SK-N-SH treated with all-trans-retinoic acid at 6 μM for 48 hours (cell line): ENCODE measurements at regions not wholly inside any gene's neighbourhood (a gene's known extent, or its start where the extent isn't known, plus 50 kb on each side); places are given as distances from the start of the nearest gene placed in this dataset.

Source experiments
- ARNTL ChIP-seq: fragments of 450-650 bp; formaldehyde crosslinking; IDR thresholded peaks from 2 replicates; pipeline ENCODE4 v1.5.0; 2020; ENCODE audit warnings: low read depth, mild to moderate bottlenecking, moderate library complexity, borderline replicate concordance
- ESRRG ChIP-seq: fragments of 250-450 bp; sonication (Bioruptor Pico); IDR thresholded peaks from 2 replicates; pipeline ENCODE4 v1.6.1; 2021; ENCODE audit warnings: mild to moderate bottlenecking
- ISL1 ChIP-seq: fragments of 250-450 bp; sonication (Bioruptor Pico); IDR thresholded peaks from 2 replicates; pipeline ENCODE4 v2.1.2; 2022; ENCODE audit warnings: mild to moderate bottlenecking, moderate library complexity
- PATZ1 ChIP-seq: fragments of 250-450 bp; sonication (Bioruptor Pico); IDR thresholded peaks from 2 replicates; pipeline ENCODE4 v1.8.0; 2020; ENCODE audit warnings: mild to moderate bottlenecking, moderate library complexity, borderline replicate concordance
- PPARA ChIP-seq: fragments of 250-450 bp; sonication (Bioruptor Pico); IDR thresholded peaks from 2 replicates; pipeline ENCODE4 v1.5.0; 2020; ENCODE audit warnings: mild to moderate bottlenecking, borderline replicate concordance
- SNAI2 ChIP-seq: fragments of 250-450 bp; sonication (Bioruptor Pico); IDR thresholded peaks from 2 replicates; pipeline ENCODE4 v1.5.0; 2020; ENCODE audit warnings: mild to moderate bottlenecking, moderate library complexity
- ZFP3 ChIP-seq: fragments of 250-450 bp; sonication (Bioruptor Pico); IDR thresholded peaks from 2 replicates; pipeline ENCODE4 v1.5.0; 2020; ENCODE audit warnings: mild to moderate bottlenecking, moderate library complexity
- ZNF565 ChIP-seq: fragments of 450-650 bp; formaldehyde crosslinking; conservative IDR thresholded peaks from 2 replicates; pipeline ENCODE4 v1.5.0; 2020; ENCODE audit warnings: low read depth, mild to moderate bottlenecking, moderate library complexity
- ZNF70 ChIP-seq: fragments of 450-650 bp; formaldehyde crosslinking; IDR thresholded peaks from 2 replicates; pipeline ENCODE4 v1.5.0; 2020; ENCODE audit warnings: mild to moderate bottlenecking, moderate library complexity
- ZNF8 ChIP-seq: fragments of 450-650 bp; formaldehyde crosslinking; IDR thresholded peaks from 2 replicates; pipeline ENCODE4 v1.5.0; 2020; ENCODE audit warnings: mild to moderate bottlenecking, moderate library complexity
- TF ChIP-seq, protein P1 (sequence below): fragments of 250-450 bp; sonication (Bioruptor Pico); IDR thresholded peaks from 2 replicates; pipeline ENCODE4 v1.5.1; 2020; ENCODE audit warnings: low read depth, mild to moderate bottlenecking, moderate library complexity
- TF ChIP-seq, protein P2 (sequence below): fragments of 250-450 bp; sonication (Bioruptor Pico); IDR thresholded peaks from 2 replicates; pipeline ENCODE4 v1.5.0; 2020; ENCODE audit warnings: mild to moderate bottlenecking, moderate library complexity

- TF ChIP-seq ZFP3 (CRISPR knock-in tag): no peak
- no peak for TF ChIP-seq ZNF70
- TF ChIP-seq ESRRG (CRISPR knock-in tag): no peak
- TF ChIP-seq PPARA (CRISPR knock-in tag): no peak
- TF ChIP-seq ZNF8 (CRISPR knock-in tag): no peak
- no peak for TF ChIP-seq ZNF565
- no peak for TF ChIP-seq ARNTL
- no peak for TF ChIP-seq PATZ1 (CRISPR knock-in tag)
- TF ChIP-seq ISL1 (CRISPR knock-in tag): no peak
- TF ChIP-seq, protein P1, sequence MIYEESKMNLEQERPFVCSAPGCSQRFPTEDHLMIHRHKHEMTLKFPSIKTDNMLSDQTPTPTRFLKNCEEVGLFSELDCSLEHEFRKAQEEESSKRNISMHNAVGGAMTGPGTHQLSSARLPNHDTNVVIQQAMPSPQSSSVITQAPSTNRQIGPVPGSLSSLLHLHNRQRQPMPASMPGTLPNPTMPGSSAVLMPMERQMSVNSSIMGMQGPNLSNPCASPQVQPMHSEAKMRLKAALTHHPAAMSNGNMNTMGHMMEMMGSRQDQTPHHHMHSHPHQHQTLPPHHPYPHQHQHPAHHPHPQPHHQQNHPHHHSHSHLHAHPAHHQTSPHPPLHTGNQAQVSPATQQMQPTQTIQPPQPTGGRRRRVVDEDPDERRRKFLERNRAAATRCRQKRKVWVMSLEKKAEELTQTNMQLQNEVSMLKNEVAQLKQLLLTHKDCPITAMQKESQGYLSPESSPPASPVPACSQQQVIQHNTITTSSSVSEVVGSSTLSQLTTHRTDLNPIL (CRISPR knock-in tag): no peak
- TF ChIP-seq SNAI2 (CRISPR knock-in tag): no peak
- TF ChIP-seq, protein P2, sequence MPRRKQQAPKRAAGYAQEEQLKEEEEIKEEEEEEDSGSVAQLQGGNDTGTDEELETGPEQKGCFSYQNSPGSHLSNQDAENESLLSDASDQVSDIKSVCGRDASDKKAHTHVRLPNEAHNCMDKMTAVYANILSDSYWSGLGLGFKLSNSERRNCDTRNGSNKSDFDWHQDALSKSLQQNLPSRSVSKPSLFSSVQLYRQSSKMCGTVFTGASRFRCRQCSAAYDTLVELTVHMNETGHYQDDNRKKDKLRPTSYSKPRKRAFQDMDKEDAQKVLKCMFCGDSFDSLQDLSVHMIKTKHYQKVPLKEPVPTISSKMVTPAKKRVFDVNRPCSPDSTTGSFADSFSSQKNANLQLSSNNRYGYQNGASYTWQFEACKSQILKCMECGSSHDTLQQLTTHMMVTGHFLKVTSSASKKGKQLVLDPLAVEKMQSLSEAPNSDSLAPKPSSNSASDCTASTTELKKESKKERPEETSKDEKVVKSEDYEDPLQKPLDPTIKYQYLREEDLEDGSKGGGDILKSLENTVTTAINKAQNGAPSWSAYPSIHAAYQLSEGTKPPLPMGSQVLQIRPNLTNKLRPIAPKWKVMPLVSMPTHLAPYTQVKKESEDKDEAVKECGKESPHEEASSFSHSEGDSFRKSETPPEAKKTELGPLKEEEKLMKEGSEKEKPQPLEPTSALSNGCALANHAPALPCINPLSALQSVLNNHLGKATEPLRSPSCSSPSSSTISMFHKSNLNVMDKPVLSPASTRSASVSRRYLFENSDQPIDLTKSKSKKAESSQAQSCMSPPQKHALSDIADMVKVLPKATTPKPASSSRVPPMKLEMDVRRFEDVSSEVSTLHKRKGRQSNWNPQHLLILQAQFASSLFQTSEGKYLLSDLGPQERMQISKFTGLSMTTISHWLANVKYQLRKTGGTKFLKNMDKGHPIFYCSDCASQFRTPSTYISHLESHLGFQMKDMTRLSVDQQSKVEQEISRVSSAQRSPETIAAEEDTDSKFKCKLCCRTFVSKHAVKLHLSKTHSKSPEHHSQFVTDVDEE (CRISPR knock-in tag): no peak
Measured at GRCh38 chr3:150308037-150308319, 100.1 kb upstream of the TSC22D2 start.
